ENCODE measurements at regions not wholly inside any gene's neighbourhood (a gene's known extent, or its start where the extent isn't known, plus 50 kb on each side); places are given as distances from the start of the nearest gene placed in this dataset.

DNA sequence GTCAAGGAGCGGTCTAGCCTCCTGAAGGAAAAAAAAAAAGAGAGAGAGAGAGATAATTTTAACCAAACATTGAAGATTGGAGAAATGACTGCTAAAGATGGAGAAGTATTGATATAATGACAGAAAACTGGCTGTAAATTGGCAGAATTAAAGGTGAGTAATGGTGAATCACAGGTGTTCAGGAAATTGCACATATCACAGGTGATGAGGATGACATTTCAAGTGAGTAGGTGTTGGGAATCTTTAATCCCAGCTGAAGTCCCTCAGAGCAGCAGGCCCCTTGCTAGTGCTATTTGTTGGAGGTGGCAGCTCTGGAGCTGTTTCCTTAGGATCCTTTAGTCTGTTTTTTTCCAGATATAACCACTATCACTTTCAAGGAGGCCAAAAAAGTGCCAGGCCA lies 678.4 kb upstream of the VRK2 start (continued):
- TF ChIP-seq KDM5A (IDR thresholded peaks at IDR 0.05; ENCODE audit: low read length) (no peak), SAP30 (IDR thresholded peaks at IDR 0.05; ENCODE audit: insufficient read depth, insufficient replicate concordance, low read length) (no peak)

Measured in H1 (cell line).